ENCODE measurements at regions not wholly inside any gene's neighbourhood (a gene's known extent, or its start where the extent isn't known, plus 50 kb on each side); places are given as distances from the start of the nearest gene placed in this dataset.

- H3K4me3 ChIP-seq (ENCODE audit: control insufficient read depth, low read depth, low read length): no peak overlapping the region
- no peak for TF ChIP-seq CTCF (conservative IDR thresholded peaks at IDR 0.05; ENCODE audit: control insufficient read depth, insufficient read depth, low read depth, low read length)
- DNase-seq (ENCODE audit: low read depth): no peak
Measured at GRCh38 chr14:89524990-89525667, 108.1 kb upstream of the FOXN3 start.

- H3K4me3 ChIP-seq (ENCODE audit: control insufficient read depth, low read depth, low read length): no peak overlapping the region
- TF ChIP-seq CTCF (conservative IDR thresholded peaks at IDR 0.05; ENCODE audit: control insufficient read depth, insufficient read depth, low read depth, low read length): no peak
- no peak for DNase-seq (ENCODE audit: low read depth)
Measured at GRCh38 chr14:89524412-89524811, 107.4 kb upstream of the FOXN3 start.

GRCh38 chr14:89521988-89522387 is 105.0 kb upstream of the FOXN3 start:
- H3K4me3 ChIP-seq (ENCODE audit: control insufficient read depth, low read depth, low read length): no peak overlapping the region
- no peak for TF ChIP-seq CTCF (conservative IDR thresholded peaks at IDR 0.05; ENCODE audit: control insufficient read depth, insufficient read depth, low read depth, low read length)
- no peak for DNase-seq (ENCODE audit: low read depth)

DNA sequence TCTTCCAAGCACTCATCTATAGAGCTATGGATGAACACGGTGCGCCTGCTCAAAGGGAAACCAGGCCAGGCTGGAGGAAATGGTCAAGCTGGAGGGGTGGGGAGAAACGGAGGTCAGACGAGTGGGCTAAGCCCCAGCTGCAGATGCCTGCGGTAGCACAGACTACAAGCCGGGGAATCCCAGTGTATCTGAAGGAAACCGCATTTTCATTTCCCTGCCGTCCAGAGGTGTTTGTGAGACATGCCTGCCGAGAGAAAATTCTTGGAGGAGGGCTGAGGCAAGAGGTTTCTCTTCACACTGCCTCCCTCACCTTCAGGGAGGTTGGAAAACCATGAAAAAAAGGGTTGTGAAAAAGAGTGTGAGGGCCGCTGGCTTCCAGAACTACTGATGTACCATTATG is 102.0 kb upstream of the FOXN3 start:
- DNase-seq (ENCODE audit: low read depth): no peak
- H3K4me3 ChIP-seq (ENCODE audit: control insufficient read depth, low read depth, low read length): no peak overlapping the region
- TF ChIP-seq CTCF (conservative IDR thresholded peaks at IDR 0.05; ENCODE audit: control insufficient read depth, insufficient read depth, low read depth, low read length): no peak

DNA sequence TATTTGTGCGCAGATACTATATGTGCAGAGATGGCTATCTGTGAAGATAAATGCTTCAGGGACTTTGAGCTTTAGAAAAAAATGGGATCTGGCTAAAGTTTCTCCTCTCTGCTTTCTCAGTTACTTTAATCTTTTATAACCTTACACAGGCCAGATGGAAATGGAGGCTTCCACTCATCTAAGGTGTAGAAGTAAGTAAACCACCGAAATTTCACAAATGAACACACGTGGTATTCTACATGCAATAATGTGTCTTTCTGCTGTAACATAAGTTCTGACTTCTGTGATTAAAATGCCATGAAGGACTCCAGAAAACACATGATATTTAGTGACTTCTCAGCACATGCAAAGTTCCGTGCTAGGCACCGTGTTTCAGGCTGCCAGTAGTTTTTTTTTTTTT is 99.1 kb upstream of the FOXN3 start:
- TF ChIP-seq CTCF (conservative IDR thresholded peaks at IDR 0.05; ENCODE audit: control insufficient read depth, insufficient read depth, low read depth, low read length): no peak
- no peak overlapping the region for H3K4me3 ChIP-seq (ENCODE audit: control insufficient read depth, low read depth, low read length)
- DNase-seq (ENCODE audit: low read depth): no peak

DNA sequence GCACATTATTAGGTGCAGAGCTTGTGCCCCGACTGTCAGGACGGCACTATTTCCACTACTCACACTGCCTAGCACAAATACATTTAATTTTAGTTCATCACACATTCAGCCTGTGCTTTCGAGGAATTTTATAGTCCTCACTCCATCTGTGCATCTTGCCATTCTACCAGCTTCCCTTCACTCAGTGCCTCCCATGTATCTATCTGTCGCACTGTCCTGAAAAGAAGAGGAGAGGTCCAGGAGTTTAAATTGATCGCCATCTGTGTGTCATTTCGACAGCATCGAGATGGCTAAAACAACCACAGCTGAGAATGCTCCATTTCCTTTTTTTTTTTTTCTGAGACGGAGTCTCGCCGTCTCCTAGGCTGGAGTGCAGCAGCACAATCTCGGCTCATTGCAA is 97.6 kb upstream of the FOXN3 start:
- DNase-seq (ENCODE audit: low read depth): no peak
- H3K4me3 ChIP-seq (ENCODE audit: control insufficient read depth, low read depth, low read length): no peak overlapping the region
- no peak for TF ChIP-seq CTCF (conservative IDR thresholded peaks at IDR 0.05; ENCODE audit: control insufficient read depth, insufficient read depth, low read depth, low read length)

DNA sequence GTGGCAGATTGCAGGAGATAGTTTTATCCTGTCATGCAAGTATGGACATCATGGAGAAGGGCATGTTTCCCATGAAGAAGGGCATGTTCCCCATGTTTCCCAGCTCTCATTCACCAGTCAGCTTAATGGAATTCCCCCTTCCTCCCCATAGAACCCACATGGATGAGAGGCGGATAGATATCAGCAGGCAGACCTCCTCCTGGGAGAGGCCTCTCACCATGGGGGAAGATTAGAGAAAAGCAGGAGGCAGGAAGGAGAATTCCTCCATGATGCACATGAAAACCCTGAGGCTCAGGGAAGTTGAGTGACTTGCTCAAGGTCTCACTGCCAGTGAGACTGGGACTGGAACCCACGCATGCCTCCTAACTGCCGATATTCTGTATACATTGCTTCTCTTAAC is 92.9 kb upstream of the FOXN3 start:
- no peak for TF ChIP-seq CTCF (conservative IDR thresholded peaks at IDR 0.05; ENCODE audit: control insufficient read depth, insufficient read depth, low read depth, low read length)
- H3K4me3 ChIP-seq (ENCODE audit: control insufficient read depth, low read depth, low read length): no peak overlapping the region
- DNase-seq (ENCODE audit: low read depth): peak; percentile 63

Measured in fibroblast of mammary gland (primary cell).